ENCODE measurements at regions not wholly inside any gene's neighbourhood (a gene's known extent, or its start where the extent isn't known, plus 50 kb on each side); places are given as distances from the start of the nearest gene placed in this dataset.

DNA sequence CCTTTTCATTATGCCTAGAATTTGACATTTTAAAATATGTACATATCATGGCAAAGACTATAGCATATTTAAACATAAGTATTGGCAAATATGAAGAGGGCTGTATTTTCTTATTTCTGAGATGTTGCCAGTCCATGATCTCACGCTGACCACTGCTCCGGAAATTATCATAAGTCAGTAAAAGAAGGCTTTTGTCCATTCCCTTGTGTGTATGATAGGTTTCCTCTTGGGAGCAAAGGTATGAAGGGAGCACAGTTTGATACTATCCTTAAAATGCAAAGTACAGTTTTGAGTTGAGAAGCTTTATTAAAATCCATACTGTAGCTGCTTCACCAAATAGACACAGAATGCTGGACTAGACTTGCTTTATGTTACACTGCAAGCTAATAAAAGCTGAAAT, 52.6 kb upstream of the AGA start:
- Histone ChIP-seq H3K18ac (ENCODE audit: low read depth, low read length) (no peak overlapping the region), H3K27me3 (ENCODE audit: control insufficient read depth, insufficient read depth, low read length) (no peaks in the 10 kb centered on the region), H2BK15ac (ENCODE audit: low read depth, low read length) (no peak overlapping the region), H3K79me1 (ENCODE audit: low read depth in 1 of 2, low read length in 2 of 2) (no peaks in the 10 kb centered on the region), H3K36me3 (ENCODE audit: control insufficient read depth, insufficient read depth, low read length) (no peaks in the 10 kb centered on the region), H4K5ac (ENCODE audit: low read depth, low read length) (no peak overlapping the region), H4K91ac (ENCODE audit: insufficient read depth, low read depth, low read length) (no peak overlapping the region), H4K8ac (ENCODE audit: low read depth in 2 of 2, low read length in 2 of 2) (no peak overlapping the region), H2BK20ac (ENCODE audit: low read depth, low read length) (no peak overlapping the region), H2AFZ (replicated peaks; ENCODE audit: low read length, poor library complexity) (no peak overlapping the region), H3K9me1 (ENCODE audit: insufficient read depth, low read length) (no peaks in the 10 kb centered on the region), H3K9me3 (ENCODE audit: control insufficient read depth, insufficient read depth, low read length) (no peaks in the 10 kb centered on the region), H3K4me1 (ENCODE audit: control insufficient read depth, insufficient read depth, low read length) (peaks cover 5% of the 10 kb centered on the region), H3K9ac (ENCODE audit: low read depth, low read length) (no peak overlapping the region), H2AK5ac (ENCODE audit: low read depth, low read length) (no peak overlapping the region), H3K56ac (ENCODE audit: extremely low read depth, insufficient read depth, low read length) (no peak overlapping the region), H2AK9ac (replicated peaks; ENCODE audit: low read depth, low read length, poor library complexity) (no peak overlapping the region), H4K20me1 (ENCODE audit: insufficient read depth, low read length) (no peaks in the 10 kb centered on the region), H3K4me2 (ENCODE audit: low read depth, low read length) (no peak overlapping the region), H2BK120ac (ENCODE audit: low read depth, low read length) (no peak overlapping the region), H2BK5ac (ENCODE audit: low read depth, low read length, poor library complexity, severe bottlenecking) (no peak overlapping the region), H3K14ac (replicated peaks; ENCODE audit: low read depth, low read length) (no peak overlapping the region), H3K23ac (ENCODE audit: low read depth, low read length) (no peak overlapping the region), H3K4me3 (ENCODE audit: insufficient read depth, low read depth, low read length) (no peak overlapping the region), H3K4ac (ENCODE audit: low read depth, low read length) (no peak overlapping the region), H3K27ac (ENCODE audit: insufficient read depth, low read length) (no peak overlapping the region)
- WGBS, 2 experiments (ENCODE audit: extremely low coverage in 2 of 2, insufficient read length in 1 of 2), result no CpG with 5 or more reads among the region's 2 CpGs
- ATAC-seq (ENCODE audit: low read depth) (no peak), DNase-seq (no peak)
- ChIA-PET POLR2A (ENCODE audit: unreplicated experiment) (no interaction called here), CTCF (interaction anchor here (0.7 to 1.2 kb wide), 2 partner anchors 15 to 21 kb away, joined by 3 read pairs; no protein-coding TSS in a partner anchor)
- in situ Hi-C loops (cut with MboI; ENCODE audit: low sequenced_read_pairs) (no loop called here), intact Hi-C loops (cut with micrococcal nuclease) (no loop called here), dilution Hi-C loops (cut with HindIII; ENCODE audit: low sequenced_read_pairs, unreplicated experiment) (no loop called here)
- TF ChIP-seq POLR2A (IDR thresholded peaks at IDR 0.05; ENCODE audit: low read depth, low read length) (no peak), RAD21 (IDR thresholded peaks at IDR 0.05; ENCODE audit: low read length) (no peak), BHLHE40 (IDR thresholded peaks at IDR 0.05; ENCODE audit: low read depth, low read length) (no peak), MAZ (IDR thresholded peaks at IDR 0.05; ENCODE audit: borderline replicate concordance, low read depth, low read length) (no peak), NFE2L2 (IDR thresholded peaks at IDR 0.05; ENCODE audit: low read depth, low read length) (no peak), FOS (IDR thresholded peaks at IDR 0.05; ENCODE audit: low read depth, low read length) (no peak), CHD1 (IDR thresholded peaks at IDR 0.05; ENCODE audit: low read depth, low read length) (no peak), RCOR1 (IDR thresholded peaks at IDR 0.05; ENCODE audit: insufficient replicate concordance, low read length) (no peak), ELK1 (IDR thresholded peaks at IDR 0.05; ENCODE audit: borderline replicate concordance, low read depth, low read length) (no peak)
- TF ChIP-seq, protein P1, sequence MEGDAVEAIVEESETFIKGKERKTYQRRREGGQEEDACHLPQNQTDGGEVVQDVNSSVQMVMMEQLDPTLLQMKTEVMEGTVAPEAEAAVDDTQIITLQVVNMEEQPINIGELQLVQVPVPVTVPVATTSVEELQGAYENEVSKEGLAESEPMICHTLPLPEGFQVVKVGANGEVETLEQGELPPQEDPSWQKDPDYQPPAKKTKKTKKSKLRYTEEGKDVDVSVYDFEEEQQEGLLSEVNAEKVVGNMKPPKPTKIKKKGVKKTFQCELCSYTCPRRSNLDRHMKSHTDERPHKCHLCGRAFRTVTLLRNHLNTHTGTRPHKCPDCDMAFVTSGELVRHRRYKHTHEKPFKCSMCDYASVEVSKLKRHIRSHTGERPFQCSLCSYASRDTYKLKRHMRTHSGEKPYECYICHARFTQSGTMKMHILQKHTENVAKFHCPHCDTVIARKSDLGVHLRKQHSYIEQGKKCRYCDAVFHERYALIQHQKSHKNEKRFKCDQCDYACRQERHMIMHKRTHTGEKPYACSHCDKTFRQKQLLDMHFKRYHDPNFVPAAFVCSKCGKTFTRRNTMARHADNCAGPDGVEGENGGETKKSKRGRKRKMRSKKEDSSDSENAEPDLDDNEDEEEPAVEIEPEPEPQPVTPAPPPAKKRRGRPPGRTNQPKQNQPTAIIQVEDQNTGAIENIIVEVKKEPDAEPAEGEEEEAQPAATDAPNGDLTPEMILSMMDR (conservative IDR thresholded peaks at IDR 0.05; ENCODE audit: low read depth, low read length), result no peak
- no TSS peak for BruUV-seq (replicated peaks)

All from IMR-90 (cell line).